H1 (cell line): ENCODE measurements at regions not wholly inside any gene's neighbourhood (a gene's known extent, or its start where the extent isn't known, plus 50 kb on each side); places are given as distances from the start of the nearest gene placed in this dataset.

Source experiments
- CTCF ChIA-PET: fragments of 300-600 bp; sonication (Branson Sonifier 250); formaldehyde crosslinking; loops from one replicate; lab custom pipeline; 2021; ENCODE audit not compliant: partially characterized antibody; lab: Charles Lee
- POLR2A ChIA-PET: fragments of 300-600 bp; sonication (Branson Sonifier 250); formaldehyde crosslinking; loops from one replicate; lab custom pipeline; 2021; ENCODE audit warnings: inconsistent platforms; ENCODE audit not compliant: partially characterized antibody; lab: Charles Lee
- DNase-seq, 2 experiments: peaks; one replicate each; pipeline versions ENCODE4 v3.0.0 to v3.0.0-alpha.2; 2010 to 2022; ENCODE audit warnings: low spot score in 2 of 2, low read depth in 1 of 2, mixed read lengths in 1 of 2
- FAIRE-seq: peaks from 2 replicates; lab custom pipeline; 2011; peaks lifted over from hg19 to GRCh38; lab: Jason Lieb, UNC
- H2AFZ ChIP-seq: 2 replicates; pipeline ENCODE4 v1.8.1; 2012; ENCODE audit warnings: low read length, inconsistent platforms
- H2AK5ac ChIP-seq: 2 replicates; pipeline ENCODE4 v1.6.1; 2013; ENCODE audit warnings: low read depth, low read length
- H2BK120ac ChIP-seq: replicated peaks from 2 replicates; pipeline ENCODE3; 2013; ENCODE audit warnings: low read depth, low read length, inconsistent platforms
- H2BK12ac ChIP-seq: 2 replicates; pipeline ENCODE4 v1.6.1; 2013; ENCODE audit warnings: low read depth, low read length
- H2BK15ac ChIP-seq: 2 replicates; pipeline ENCODE4 v1.6.1; 2013; ENCODE audit warnings: low read length
- H2BK20ac ChIP-seq: 2 replicates; pipeline ENCODE4 v1.6.1; 2013; ENCODE audit warnings: low read length
- H2BK5ac ChIP-seq: 2 replicates; pipeline ENCODE4 v1.6.1; 2013; ENCODE audit warnings: low read depth, low read length
- H3K14ac ChIP-seq: 2 replicates; pipeline ENCODE4 v1.6.1; 2013; ENCODE audit warnings: inconsistent platforms; ENCODE audit not compliant: insufficient read length
- H3K18ac ChIP-seq: 2 replicates; pipeline ENCODE4 v1.6.1; 2013; ENCODE audit warnings: low read length; ENCODE audit errors: extremely low read depth
- H3K23ac ChIP-seq: 2 replicates; pipeline ENCODE4 v1.6.1; 2013; ENCODE audit warnings: inconsistent platforms; ENCODE audit not compliant: insufficient read length
- H3K23me2 ChIP-seq: 2 replicates; pipeline ENCODE4 v1.6.1; 2013; ENCODE audit warnings: low read depth, low read length
- H3K27ac ChIP-seq: 2 replicates; pipeline ENCODE4 v1.6.1; 2011; ENCODE audit warnings: low read depth, low read length, inconsistent platforms
- H3K27me3 ChIP-seq, 4 experiments: replicated peaks in 1 of 4; 1 replicate in 1 of 4; 2 replicates in 3 of 4; pipeline versions ENCODE4 v1.6.1 to v1.8.1; 2011 to 2013; ENCODE audit warnings: low read length in 3 of 4, mild to moderate bottlenecking in 3 of 4, inconsistent platforms in 2 of 4, mixed read lengths in 2 of 4, moderate library complexity in 1 of 4; ENCODE audit not compliant: control insufficient read depth in 3 of 4, insufficient read depth in 3 of 4; ENCODE audit errors: extremely low read depth in 1 of 4
- H3K36me3 ChIP-seq, 4 experiments: 2 replicates each; pipeline versions ENCODE4 v1.6.1 to v1.8.1; 2011 to 2013; ENCODE audit warnings: mild to moderate bottlenecking in 4 of 4, low read length in 3 of 4, moderate library complexity in 2 of 4, control low read depth in 1 of 4, inconsistent platforms in 1 of 4; ENCODE audit not compliant: insufficient read depth in 4 of 4, control insufficient read depth in 2 of 4
- H3K4ac ChIP-seq: replicated peaks from 2 replicates; pipeline ENCODE3; 2013; ENCODE audit warnings: low read length, low read depth, mixed read lengths, inconsistent platforms; ENCODE audit not compliant: insufficient read length
- H3K4me1 ChIP-seq, 4 experiments: replicated peaks in 1 of 4; 1 replicate in 1 of 4; 2 replicates in 3 of 4; pipeline versions ENCODE4 v1.6.1 to v1.8.1; 2011 to 2013; ENCODE audit warnings: low read length in 3 of 4, inconsistent platforms in 2 of 4, mixed read lengths in 1 of 4; ENCODE audit not compliant: insufficient read depth in 4 of 4, control insufficient read depth in 3 of 4
- H3K4me2 ChIP-seq, 2 experiments: 2 replicates each; pipeline versions ENCODE4 v1.6.1 to v1.8.1; 2011 to 2013; ENCODE audit warnings: low read depth in 2 of 2, low read length in 2 of 2, control low read depth in 1 of 2, inconsistent platforms in 1 of 2, mild to moderate bottlenecking in 1 of 2; ENCODE audit not compliant: insufficient read depth in 1 of 2
- H3K4me3 ChIP-seq, 4 experiments: fragments of 200-600, 300-600 bp in 1 of 4; sonication (generic), shearing (Covaris generic), sonication (Bioruptor Twin) in 1 of 4; 2 replicates each; pipeline versions ENCODE4 v1.5.1 to v1.8.1; 2011 to 2016; ENCODE audit warnings: low read length in 4 of 4, low read depth in 3 of 4, control low read depth in 2 of 4, inconsistent platforms in 2 of 4, mild to moderate bottlenecking in 2 of 4, mixed read lengths in 1 of 4, moderate library complexity in 1 of 4; ENCODE audit not compliant: insufficient read depth in 2 of 4; ENCODE audit errors: extremely low read depth in 1 of 4
- H3K56ac ChIP-seq: replicated peaks from 2 replicates; pipeline ENCODE3; 2013; ENCODE audit warnings: low read depth, mild to moderate bottlenecking, mixed read lengths, low read length, inconsistent platforms; ENCODE audit not compliant: insufficient read length
- H3K79me1 ChIP-seq: 2 replicates; pipeline ENCODE4 v1.6.1; 2013; ENCODE audit warnings: low read depth, low read length, control low read depth
- H3K79me2 ChIP-seq, 2 experiments: 2 replicates each; pipeline versions ENCODE4 v1.6.1 to v1.8.1; 2012 to 2013; ENCODE audit warnings: low read length in 2 of 2, mild to moderate bottlenecking in 2 of 2, inconsistent platforms in 1 of 2; ENCODE audit not compliant: insufficient read depth in 2 of 2, control insufficient read depth in 1 of 2
- H3K9ac ChIP-seq, 4 experiments: replicated peaks in 1 of 4; 1 replicate in 1 of 4; 2 replicates in 3 of 4; pipeline versions ENCODE4 v1.6.1 to v1.8.1; 2011 to 2013; ENCODE audit warnings: low read depth in 3 of 4, low read length in 3 of 4, control low read depth in 2 of 4, mild to moderate bottlenecking in 2 of 4, moderate library complexity in 2 of 4, inconsistent platforms in 1 of 4; ENCODE audit errors: extremely low read depth in 1 of 4
- H3K9me3 ChIP-seq, 2 experiments: 2 replicates each; pipeline versions ENCODE4 v1.6.1 to v1.8.1; 2012 to 2013; ENCODE audit warnings: mild to moderate bottlenecking in 2 of 2, moderate library complexity in 2 of 2, control low read depth in 1 of 2, inconsistent platforms in 1 of 2, low read depth in 1 of 2, low read length in 1 of 2, mixed read lengths in 1 of 2; ENCODE audit not compliant: insufficient read depth in 2 of 2
- H4K20me1 ChIP-seq, 2 experiments: replicated peaks in 1 of 2; 2 replicates each; pipeline versions ENCODE3 to v1.8.1; 2011 to 2013; ENCODE audit warnings: inconsistent platforms in 2 of 2, low read length in 2 of 2, mild to moderate bottlenecking in 1 of 2; ENCODE audit not compliant: insufficient read depth in 2 of 2, control insufficient read depth in 1 of 2
- H4K5ac ChIP-seq: 2 replicates; pipeline ENCODE4 v1.6.1; 2013; ENCODE audit warnings: low read length, low read depth, mixed read lengths, inconsistent platforms; ENCODE audit not compliant: insufficient read length
- H4K8ac ChIP-seq: 2 replicates; pipeline ENCODE4 v1.8.0; 2013; ENCODE audit warnings: mild to moderate bottlenecking, moderate library complexity, low read length, inconsistent platforms; ENCODE audit not compliant: insufficient read depth; ENCODE audit errors: extremely low read depth
- H4K91ac ChIP-seq: replicated peaks from 2 replicates; pipeline ENCODE3; 2013; ENCODE audit warnings: low read length, mixed read lengths, inconsistent platforms; ENCODE audit not compliant: insufficient read length
- CBX8 ChIP-seq: fragments of 300-800, 300-1000 bp; sonication (generic); IDR thresholded peaks from 2 replicates; pipeline ENCODE4 v1.7.1; 2016; ENCODE audit warnings: low read depth, low read length, borderline replicate concordance
- TAF1 ChIP-seq: IDR thresholded peaks from 2 replicates; pipeline ENCODE4 v1.6.1; 2011; ENCODE audit warnings: mild to moderate bottlenecking, low read depth, low read length
- WGBS, 2 experiments: shearing (Covaris generic) in 1 of 2; methylation state at CpG; one replicate each; pipeline versions ENCODE4 v1.1.6 to v1.1.7; 2013 to 2015; ENCODE audit warnings: low lambda C conversion rate in 2 of 2, mixed read lengths in 2 of 2, inconsistent platforms in 1 of 2, low coverage in 1 of 2, missing lambda C conversion rate in 1 of 2; ENCODE audit not compliant: insufficient replicate concordance in 2 of 2, insufficient coverage in 1 of 2, insufficient read length in 1 of 2; ENCODE audit errors: extremely low coverage in 1 of 2, missing lambda C conversion rate in 1 of 2; 5-methylcytosine and 5-hydroxymethylcytosine counted together

DNA sequence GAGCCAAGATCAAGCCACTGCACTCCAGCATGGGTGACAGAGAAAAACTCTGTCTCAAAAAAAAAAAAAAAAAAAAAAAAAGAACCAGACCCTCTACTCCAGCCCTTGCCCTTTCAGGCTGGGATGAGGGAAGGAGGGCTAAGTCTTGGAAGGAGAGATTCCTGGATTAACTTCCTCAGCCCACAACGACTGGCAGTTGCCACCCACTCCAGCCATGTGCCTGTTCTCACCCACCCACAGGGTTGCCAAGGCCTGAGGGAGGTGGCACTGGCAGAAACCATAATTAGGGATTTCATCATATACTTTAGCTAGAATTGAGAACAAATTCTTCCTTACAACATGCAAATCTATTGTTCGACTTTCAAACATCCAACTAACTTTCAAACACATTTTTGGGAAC lies 87.8 kb upstream of the SLC30A5 start:
- no peak overlapping the region for H4K8ac ChIP-seq
- WGBS, 2 experiments = 94% methylated on average over 2 of the region's 2 CpGs; no CpG with 5 or more reads in 1 of the 2 experiments
- no peak overlapping the region for H2BK120ac ChIP-seq
- CTCF ChIA-PET = interaction anchor here (0.6 to 4.4 kb wide), 2 partner anchors 17 to 442 kb away, joined by 3 to 13 read pairs; no protein-coding TSS in a partner anchor
- no peak overlapping the region for H2BK5ac ChIP-seq
- no peaks in the 10 kb centered on the region for H3K36me3 ChIP-seq
- no peak overlapping the region for H3K23ac ChIP-seq
- H2BK15ac ChIP-seq = no peak overlapping the region
- no peak overlapping the region for H4K5ac ChIP-seq
- FAIRE-seq = no peak
- no peak overlapping the region for H3K4me3 ChIP-seq
- H3K4me1 ChIP-seq = no peaks in the 10 kb centered on the region
- H3K9me3 ChIP-seq = no peaks in the 10 kb centered on the region
- no peak for TF ChIP-seq TAF1
- TF ChIP-seq CBX8 = no peak
- TF ChIP-seq, all 59 proteins: peak for 0
- POLR2A ChIA-PET = no interaction called here
- H4K91ac ChIP-seq = no peak overlapping the region
- no peaks in the 10 kb centered on the region for H3K79me2 ChIP-seq
- no peak overlapping the region for H3K14ac ChIP-seq
- H2AFZ ChIP-seq = no peak overlapping the region
- no peaks in the 10 kb centered on the region for H3K79me1 ChIP-seq
- H2AK5ac ChIP-seq = no peak overlapping the region
- DNase-seq = no peak
- no peak overlapping the region for H2BK20ac ChIP-seq
- no peaks in the 10 kb centered on the region for H3K27me3 ChIP-seq
- H2BK12ac ChIP-seq = no peak overlapping the region
- no peak overlapping the region for H3K56ac ChIP-seq
- H3K4ac ChIP-seq = no peak overlapping the region
- no peaks in the 10 kb centered on the region for H4K20me1 ChIP-seq
- H3K18ac ChIP-seq = no peak overlapping the region
- H3K4me2 ChIP-seq = no peak overlapping the region
- H3K27ac ChIP-seq = no peak overlapping the region
- H3K9ac ChIP-seq = no peak overlapping the region
- H3K23me2 ChIP-seq = no peaks in the 10 kb centered on the region; the same call in 1 of the 2 replicates
